Kidney (tissue), 13 donors: ENCODE measurements at regions not wholly inside any gene's neighbourhood (a gene's known extent, or its start where the extent isn't known, plus 50 kb on each side); places are given as distances from the start of the nearest gene placed in this dataset.
A peak's percentile ranks its signal among the peaks of the same experiment; 100 is the strongest.

Experiments
- DNase-seq, 5 donors: peaks; one replicate each; pipeline ENCODE4 v3.0.0-alpha.2; 2013 to 2020
- FAIRE-seq: peaks from 2 replicates; lab custom pipeline; 2012; peaks lifted over from hg19 to GRCh38; lab: Jason Lieb, UNC
- H3K27ac ChIP-seq, 2 donors: one replicate each; pipeline ENCODE4 v1.7.0; 2013; ENCODE audit warnings: low read depth in 2 of 2, low read length in 2 of 2, inconsistent platforms in 1 of 2
- H3K27me3 ChIP-seq: one replicate; pipeline ENCODE4 v1.7.1; 2013; ENCODE audit warnings: low read length, inconsistent platforms; ENCODE audit not compliant: control insufficient read depth, insufficient read depth
- H3K36me3 ChIP-seq, 3 donors: one replicate each; pipeline versions ENCODE4 v1.7.0 to v1.7.1; 2013; ENCODE audit warnings: low read length in 3 of 3, control low read depth in 1 of 3, inconsistent platforms in 1 of 3; ENCODE audit not compliant: insufficient read depth in 3 of 3, control insufficient read depth in 2 of 3
- H3K4me1 ChIP-seq, 3 donors: one replicate each; pipeline versions ENCODE4 v1.7.0 to v1.7.1; 2013; ENCODE audit warnings: low read length in 3 of 3, inconsistent platforms in 1 of 3, low read depth in 1 of 3; ENCODE audit not compliant: control insufficient read depth in 2 of 3, insufficient read depth in 2 of 3
- H3K4me3 ChIP-seq, 3 donors: one replicate each; pipeline versions ENCODE4 v1.7.0 to v1.8.1; 2013; ENCODE audit warnings: low read length in 3 of 3, control low read depth in 1 of 3, inconsistent platforms in 1 of 3
- H3K9ac ChIP-seq, 3 donors: one replicate each; pipeline versions ENCODE4 v1.7.0 to v1.7.1; 2013; ENCODE audit warnings: low read length in 3 of 3, control low read depth in 1 of 3, inconsistent platforms in 1 of 3
- H3K9me3 ChIP-seq, 3 donors: one replicate each; pipeline versions ENCODE4 v1.7.0 to v1.7.1; 2013; ENCODE audit warnings: low read length in 3 of 3, control low read depth in 1 of 3, inconsistent platforms in 1 of 3; ENCODE audit not compliant: control insufficient read depth in 2 of 3, insufficient read depth in 1 of 3
- CTCF ChIP-seq: IDR thresholded peaks from 3 replicates; pipeline ENCODE4 v1.5.1; 2012; ENCODE audit warnings: mild to moderate bottlenecking, moderate library complexity, borderline replicate concordance; ENCODE audit not compliant: insufficient read depth; ENCODE audit errors: extremely low read depth
- intact Hi-C: fragments of 100-400 bp; cut with DNase I; formaldehyde crosslinking; loops from one replicate; pipeline ENCODE4 v1.11.1; 2022
- donor health status: control.
- donor health status: control.
- donor health status: control.
- donor health status: control.
- donor health status: control.
- donor health status: DM: yes; HTN: yes; CAD: no.
- donor health status: Normal renal cell carcinoma (clear cell type).

- Histone ChIP-seq H3K9me3 (peaks cover 0 to 5% (median 0%) of the 10 kb centered on the region in 3 donors), H3K4me3 (no peak overlapping the region), H3K27ac (peak overlapping the region; percentile 19 to 70), H3K9ac (no peak overlapping the region), H3K36me3 (no peaks in the 10 kb centered on the region), H3K4me1 (peaks cover 9 to 47% (median 15%) of the 10 kb centered on the region in 3 donors), H3K27me3 (no peaks in the 10 kb centered on the region)
- FAIRE-seq = no peak
- no peak for TF ChIP-seq CTCF
- DNase-seq = no peak
- intact Hi-C loops = no loop called here
Observed at GRCh38 chr6:139852067-139852466, 477.6 kb upstream of the CITED2 start.

GRCh38 chr6:139851206-139851605, 476.8 kb upstream of the CITED2 start:
- Histone ChIP-seq H3K4me3 (no peak overlapping the region), H3K27me3 (no peaks in the 10 kb centered on the region), H3K36me3 (no peaks in the 10 kb centered on the region), H3K4me1 (peaks cover 9 to 39% (median 13%) of the 10 kb centered on the region in 3 donors), H3K9me3 (peaks cover 0 to 5% (median 0%) of the 10 kb centered on the region in 3 donors), H3K27ac (no peak overlapping the region), H3K9ac (no peak overlapping the region)
- FAIRE-seq = no peak
- DNase-seq = no peak
- no peak for TF ChIP-seq CTCF
- intact Hi-C loops = no loop called here

- no peaks in the 10 kb centered on the region for H3K27me3 ChIP-seq
- no peak for TF ChIP-seq CTCF
- no peak overlapping the region for H3K27ac ChIP-seq
- H3K4me1 ChIP-seq = peaks cover 9 to 32% (median 13%) of the 10 kb centered on the region in 3 donors
- H3K9ac ChIP-seq = no peak overlapping the region
- no peaks in the 10 kb centered on the region for H3K36me3 ChIP-seq
- FAIRE-seq (no peak), DNase-seq (no peak)
- peaks cover 0 to 5% (median 0%) of the 10 kb centered on the region in 3 donors for H3K9me3 ChIP-seq
- no peak overlapping the region for H3K4me3 ChIP-seq
- intact Hi-C loops = no loop called here
Observed at GRCh38 chr6:139850512-139850911, 476.1 kb upstream of the CITED2 start.

GRCh38 chr6:139847457-139847813, 473.0 kb upstream of the CITED2 start:
- Histone ChIP-seq H3K27ac (no peak overlapping the region), H3K36me3 (no peaks in the 10 kb centered on the region), H3K9ac (no peak overlapping the region), H3K9me3 (peaks cover 0 to 5% (median 0%) of the 10 kb centered on the region in 3 donors), H3K4me3 (peak overlapping the region in 2 of 3 donors; percentile 4 to 44), H3K4me1 (peaks cover 2 to 4% (median 4%) of the 10 kb centered on the region in 3 donors), H3K27me3 (no peaks in the 10 kb centered on the region)
- no peak for DNase-seq
- TF ChIP-seq CTCF = no peak
- no peak for FAIRE-seq
- intact Hi-C loops = no loop called here
